GM19025 (cell line): ENCODE measurements at regions not wholly inside any gene's neighbourhood (a gene's known extent, or its start where the extent isn't known, plus 50 kb on each side); places are given as distances from the start of the nearest gene placed in this dataset.

Source experiments
- ATAC-seq: cut with Tn5 transposase; IDR thresholded peaks from one replicate; pipeline ENCODE4 v1.9.1; 2021; ENCODE audit warnings: mild to moderate bottlenecking, low read depth, moderate library complexity; ENCODE audit not compliant: unreplicated experiment

GRCh38 chr9:87816036-87816435 is 66.6 kb upstream of the SPATA31E1 start:
- no peak for ATAC-seq

GRCh38 chr9:87818308-87818707 is 64.4 kb upstream of the SPATA31E1 start:
- no peak for ATAC-seq

GRCh38 chr9:87824216-87824875 is 58.3 kb upstream of the SPATA31E1 start:
- no peak for ATAC-seq

- ATAC-seq, result no peak
These were observed 57.8 kb upstream of the SPATA31E1 start for GRCh38 chr9:87824886-87825285.

- no peak for ATAC-seq
These were observed 56.3 kb upstream of the SPATA31E1 start for GRCh38 chr9:87826331-87826730.

GRCh38 chr9:87827341-87827740 is 55.3 kb upstream of the SPATA31E1 start:
- ATAC-seq, result no peak

- ATAC-seq, result no peak
These were observed 52.9 kb upstream of the SPATA31E1 start for GRCh38 chr9:87829756-87830155.

GRCh38 chr9:87830446-87830845 is 52.2 kb upstream of the SPATA31E1 start:
- no peak for ATAC-seq

GRCh38 chr9:87831159-87831558 is 51.5 kb upstream of the SPATA31E1 start:
- ATAC-seq, result no peak
